Gastrocnemius medialis (tissue), 4 donors: ENCODE measurements at regions not wholly inside any gene's neighbourhood (a gene's known extent, or its start where the extent isn't known, plus 50 kb on each side); places are given as distances from the start of the nearest gene placed in this dataset.

Experiments used
- POLR2A ChIP-seq, 2 donors: fragments of 450-650 bp; IDR thresholded peaks; one replicate each; pipeline ENCODE4 v1.6.1; 2017; ENCODE audit warnings: antibody characterized with exemption in 2 of 2, mild to moderate bottlenecking in 2 of 2, moderate library complexity in 2 of 2
- TF ChIP-seq, protein P1 (sequence below), 5 experiments: fragments of 450-650 bp in 3 of 5; fragments of 200-600 bp in 2 of 5; sonication (generic) in 2 of 5; IDR thresholded peaks in 4 of 5; conservative IDR thresholded peaks in 1 of 5; 1 replicate in 4 of 5; 2 replicates in 1 of 5; pipeline ENCODE4 v1.5.1; 2016 to 2019; ENCODE audit warnings: antibody characterized with exemption in 5 of 5, mild to moderate bottlenecking in 3 of 5, moderate library complexity in 3 of 5

DNA sequence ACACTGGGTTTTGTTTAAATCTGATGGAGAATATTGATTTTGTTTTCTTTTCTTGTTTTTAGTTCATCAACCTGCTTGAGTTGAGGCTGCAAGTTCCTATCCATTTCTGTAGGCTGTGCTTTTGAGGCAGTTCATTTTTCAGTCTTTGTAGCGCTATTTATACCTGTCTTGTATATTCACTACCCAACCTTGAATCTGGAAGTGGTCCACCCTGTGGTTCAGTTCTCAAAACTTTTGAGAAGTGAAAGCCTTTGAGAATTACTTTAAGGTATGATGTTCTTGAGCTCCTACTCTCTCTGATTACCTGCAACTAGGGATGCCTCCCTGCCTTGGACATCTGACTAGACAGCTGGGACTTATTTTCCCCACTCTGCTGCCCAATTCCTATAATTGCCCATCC is 53.5 kb upstream of the KCNE4 start:
- TF ChIP-seq, protein P1, sequence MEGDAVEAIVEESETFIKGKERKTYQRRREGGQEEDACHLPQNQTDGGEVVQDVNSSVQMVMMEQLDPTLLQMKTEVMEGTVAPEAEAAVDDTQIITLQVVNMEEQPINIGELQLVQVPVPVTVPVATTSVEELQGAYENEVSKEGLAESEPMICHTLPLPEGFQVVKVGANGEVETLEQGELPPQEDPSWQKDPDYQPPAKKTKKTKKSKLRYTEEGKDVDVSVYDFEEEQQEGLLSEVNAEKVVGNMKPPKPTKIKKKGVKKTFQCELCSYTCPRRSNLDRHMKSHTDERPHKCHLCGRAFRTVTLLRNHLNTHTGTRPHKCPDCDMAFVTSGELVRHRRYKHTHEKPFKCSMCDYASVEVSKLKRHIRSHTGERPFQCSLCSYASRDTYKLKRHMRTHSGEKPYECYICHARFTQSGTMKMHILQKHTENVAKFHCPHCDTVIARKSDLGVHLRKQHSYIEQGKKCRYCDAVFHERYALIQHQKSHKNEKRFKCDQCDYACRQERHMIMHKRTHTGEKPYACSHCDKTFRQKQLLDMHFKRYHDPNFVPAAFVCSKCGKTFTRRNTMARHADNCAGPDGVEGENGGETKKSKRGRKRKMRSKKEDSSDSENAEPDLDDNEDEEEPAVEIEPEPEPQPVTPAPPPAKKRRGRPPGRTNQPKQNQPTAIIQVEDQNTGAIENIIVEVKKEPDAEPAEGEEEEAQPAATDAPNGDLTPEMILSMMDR (IDR thresholded peaks at IDR 0.05 in 4 of 5, conservative IDR thresholded peaks at IDR 0.05 in 1 of 5), result no peak
- no peak for TF ChIP-seq POLR2A (IDR thresholded peaks at IDR 0.05)
